ENCODE measurements at regions not wholly inside any gene's neighbourhood (a gene's known extent, or its start where the extent isn't known, plus 50 kb on each side); places are given as distances from the start of the nearest gene placed in this dataset.

DNA sequence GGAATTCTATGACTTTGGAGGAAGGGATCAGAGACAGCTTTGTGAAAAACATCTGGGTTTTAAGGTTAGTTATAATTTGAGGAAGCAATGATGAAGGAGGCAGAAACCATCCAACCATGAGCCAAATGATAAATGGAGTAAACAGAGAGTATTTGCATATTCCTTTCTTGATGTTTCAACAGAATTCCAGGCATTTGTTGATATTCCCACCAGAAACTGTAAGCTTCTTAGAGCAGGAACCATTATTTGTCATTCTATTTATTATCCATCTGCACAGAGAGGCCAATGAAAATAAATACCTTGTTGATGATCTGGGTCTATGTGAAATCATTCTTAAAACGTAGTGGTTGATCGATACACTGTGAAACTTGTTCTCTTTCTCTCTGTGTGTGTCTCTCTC is 715.3 kb downstream of the INHBA start:
- TF ChIP-seq, protein P1, sequence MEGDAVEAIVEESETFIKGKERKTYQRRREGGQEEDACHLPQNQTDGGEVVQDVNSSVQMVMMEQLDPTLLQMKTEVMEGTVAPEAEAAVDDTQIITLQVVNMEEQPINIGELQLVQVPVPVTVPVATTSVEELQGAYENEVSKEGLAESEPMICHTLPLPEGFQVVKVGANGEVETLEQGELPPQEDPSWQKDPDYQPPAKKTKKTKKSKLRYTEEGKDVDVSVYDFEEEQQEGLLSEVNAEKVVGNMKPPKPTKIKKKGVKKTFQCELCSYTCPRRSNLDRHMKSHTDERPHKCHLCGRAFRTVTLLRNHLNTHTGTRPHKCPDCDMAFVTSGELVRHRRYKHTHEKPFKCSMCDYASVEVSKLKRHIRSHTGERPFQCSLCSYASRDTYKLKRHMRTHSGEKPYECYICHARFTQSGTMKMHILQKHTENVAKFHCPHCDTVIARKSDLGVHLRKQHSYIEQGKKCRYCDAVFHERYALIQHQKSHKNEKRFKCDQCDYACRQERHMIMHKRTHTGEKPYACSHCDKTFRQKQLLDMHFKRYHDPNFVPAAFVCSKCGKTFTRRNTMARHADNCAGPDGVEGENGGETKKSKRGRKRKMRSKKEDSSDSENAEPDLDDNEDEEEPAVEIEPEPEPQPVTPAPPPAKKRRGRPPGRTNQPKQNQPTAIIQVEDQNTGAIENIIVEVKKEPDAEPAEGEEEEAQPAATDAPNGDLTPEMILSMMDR (IDR thresholded peaks at IDR 0.05; ENCODE audit: low read depth, low read length) = no peak

DNA sequence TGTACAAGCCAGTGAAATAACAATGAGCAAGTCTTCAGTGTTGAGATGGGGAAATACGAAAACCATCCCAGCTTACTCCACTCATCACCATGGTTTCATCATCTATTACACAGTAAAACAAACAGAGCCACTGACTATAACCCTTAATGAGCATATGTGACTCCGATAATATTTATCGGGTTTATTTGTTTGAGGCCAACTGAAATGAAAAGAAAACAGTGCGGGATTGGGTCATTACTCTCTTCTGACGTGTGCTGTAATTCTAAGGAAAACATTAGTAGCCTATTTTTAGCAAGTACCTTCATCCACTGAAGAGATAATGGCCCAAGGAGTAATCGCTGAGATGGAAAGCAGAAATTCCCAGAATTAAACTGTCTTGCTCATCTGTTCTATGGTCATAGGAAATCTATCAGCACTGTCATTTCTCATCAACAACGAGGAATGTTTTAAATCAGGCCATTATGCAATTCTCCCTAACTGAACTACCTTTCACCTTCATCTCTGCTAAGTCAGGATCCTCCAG is 716.5 kb downstream of the INHBA start:
- DNase-seq (ENCODE audit: extremely low read depth, low read depth) = peak; percentile 88
- TF ChIP-seq, protein P1 (IDR thresholded peaks at IDR 0.05; ENCODE audit: low read depth, low read length) = no peak

More for the DNA sequence above, 715.3 kb downstream of the INHBA start:
- DNase-seq (ENCODE audit: extremely low read depth, low read depth) = no peak

DNA sequence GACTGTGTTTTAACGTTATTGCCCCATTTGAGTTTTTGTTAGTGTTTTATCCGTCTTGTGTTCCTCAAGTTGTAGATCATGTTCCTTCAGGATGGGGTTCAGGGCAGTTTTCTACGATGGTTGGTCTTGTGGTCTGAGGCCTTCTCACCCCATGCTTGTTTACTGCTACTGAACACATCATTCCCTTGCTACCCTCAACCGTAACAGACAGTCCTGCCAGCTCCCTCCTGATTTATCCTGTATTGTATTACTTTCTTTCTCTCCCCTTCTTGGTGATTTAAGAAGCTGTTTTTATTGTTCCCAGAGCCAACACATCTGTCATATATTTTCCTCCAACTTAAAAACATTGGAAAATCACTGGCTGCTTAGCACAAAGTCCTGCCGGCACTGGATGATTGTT is 719.8 kb downstream of the INHBA start:
- DNase-seq (ENCODE audit: extremely low read depth, low read depth) = no peak
- TF ChIP-seq, protein P1 (IDR thresholded peaks at IDR 0.05; ENCODE audit: low read depth, low read length) = no peak

DNA sequence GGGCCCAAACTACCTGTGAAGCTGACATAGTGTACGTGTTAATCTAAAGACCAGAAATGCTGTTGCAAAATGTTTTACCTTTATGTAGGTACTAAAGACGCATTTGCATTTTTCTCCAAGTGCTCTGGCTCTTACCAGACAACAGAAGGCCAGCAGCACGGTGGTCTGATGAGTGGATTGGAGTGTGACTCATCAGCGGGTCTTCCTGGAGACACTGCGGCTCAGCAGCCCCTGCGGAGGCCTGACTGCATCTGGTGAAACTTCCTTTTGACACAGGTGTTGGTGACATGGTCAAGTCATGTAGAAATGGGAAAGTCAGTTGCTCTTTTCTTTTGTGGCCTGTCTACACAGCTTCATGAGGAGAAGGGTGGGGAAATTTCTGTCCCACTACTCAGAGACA is 723.6 kb downstream of the INHBA start:
- no peak for DNase-seq (ENCODE audit: extremely low read depth, low read depth)

DNA sequence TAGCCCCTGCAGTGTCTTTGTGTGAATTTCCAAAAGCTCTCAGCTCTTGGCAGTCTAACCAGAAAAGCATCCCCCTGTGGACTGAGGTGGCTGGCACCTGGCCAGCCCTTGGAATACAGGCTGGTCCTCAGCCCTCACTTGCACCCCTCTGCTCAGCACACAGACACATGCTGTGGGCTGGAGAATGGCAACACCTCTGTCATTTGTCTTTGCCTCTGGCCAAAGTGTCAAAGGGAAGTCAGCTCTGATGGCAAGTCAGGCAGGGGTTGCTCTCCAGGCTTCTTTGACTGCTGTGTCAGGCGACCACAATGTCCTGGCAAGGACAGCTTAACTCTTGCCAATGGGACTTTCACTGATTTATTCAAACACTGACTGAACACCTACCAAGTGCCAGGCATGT is 724.8 kb downstream of the INHBA start:
- TF ChIP-seq, protein P1 (IDR thresholded peaks at IDR 0.05; ENCODE audit: low read depth, low read length) = no peak
- no peak for DNase-seq (ENCODE audit: extremely low read depth, low read depth)

More for the DNA sequence above, 723.6 kb downstream of the INHBA start:
- TF ChIP-seq, protein P1 (IDR thresholded peaks at IDR 0.05; ENCODE audit: low read depth, low read length) = no peak

DNA sequence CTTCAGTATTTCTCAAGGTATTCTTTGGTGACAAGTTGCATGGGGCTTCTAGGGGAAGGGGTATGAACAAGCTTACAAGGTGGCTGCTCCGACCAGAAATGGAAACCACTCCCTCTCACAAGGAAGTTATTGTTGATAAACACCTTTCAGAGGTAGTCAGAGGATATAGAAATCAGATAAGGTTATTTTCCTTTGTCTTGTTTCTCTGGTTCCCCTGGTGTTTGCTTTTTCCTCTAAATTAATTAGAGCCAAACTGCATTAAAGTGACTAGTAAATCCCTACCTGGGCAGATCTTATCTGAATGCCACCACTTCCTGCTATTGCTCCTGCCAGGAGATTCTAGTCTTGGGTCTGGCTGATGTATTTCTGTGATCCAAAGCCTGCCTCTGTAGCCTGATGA is 725.4 kb downstream of the INHBA start:
- TF ChIP-seq, protein P1 (IDR thresholded peaks at IDR 0.05; ENCODE audit: low read depth, low read length) = no peak
- DNase-seq (ENCODE audit: extremely low read depth, low read depth) = no peak

DNA sequence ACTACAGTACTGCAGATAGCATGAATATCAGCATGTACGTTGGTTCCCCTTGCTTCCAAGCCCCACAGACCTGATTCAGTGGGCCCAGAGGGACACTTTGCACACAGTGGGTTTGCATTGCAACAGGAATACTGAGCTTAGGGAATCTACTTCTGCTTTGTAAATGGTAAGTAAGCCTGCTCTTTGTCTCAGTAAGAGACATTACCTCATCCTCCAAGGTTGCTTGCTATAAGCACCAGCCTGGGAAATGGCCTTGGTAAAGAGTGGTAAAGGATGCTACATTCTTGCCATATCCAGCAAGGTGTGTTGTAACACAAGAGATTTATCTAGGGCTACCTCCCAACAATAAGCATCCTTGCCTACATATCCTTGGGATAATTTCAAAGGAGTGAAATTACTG is 730.5 kb downstream of the INHBA start:
- DNase-seq (ENCODE audit: extremely low read depth, low read depth) = no peak
- TF ChIP-seq, protein P1 (IDR thresholded peaks at IDR 0.05; ENCODE audit: low read depth, low read length) = no peak
